ENCODE measurements at regions not wholly inside any gene's neighbourhood (a gene's known extent, or its start where the extent isn't known, plus 50 kb on each side); places are given as distances from the start of the nearest gene placed in this dataset.

- DNase-seq: no peak
- no peak overlapping the region for H3K4me3 ChIP-seq (ENCODE audit: low read depth, low read length)
- H3K36me3 ChIP-seq: no peaks in the 10 kb centered on the region
- H3K27me3 ChIP-seq: no peaks in the 10 kb centered on the region
- H3K4me1 ChIP-seq: no peaks in the 10 kb centered on the region
- TF ChIP-seq CTCF (IDR thresholded peaks at IDR 0.05; ENCODE audit: low read depth, low read length): no peak
- no peaks in the 10 kb centered on the region for H3K9me3 ChIP-seq
Measured at GRCh38 chr14:39853441-39853840, 421.2 kb upstream of the FBXO33 start.

GRCh38 chr14:39851202-39851601 is 419.0 kb upstream of the FBXO33 start:
- H3K36me3 ChIP-seq: no peaks in the 10 kb centered on the region
- no peaks in the 10 kb centered on the region for H3K27me3 ChIP-seq
- no peaks in the 10 kb centered on the region for H3K9me3 ChIP-seq
- no peak overlapping the region for H3K4me3 ChIP-seq (ENCODE audit: low read depth, low read length)
- TF ChIP-seq CTCF (IDR thresholded peaks at IDR 0.05; ENCODE audit: low read depth, low read length): no peak
- DNase-seq: no peak
- no peaks in the 10 kb centered on the region for H3K4me1 ChIP-seq

GRCh38 chr14:39847852-39848251 is 415.6 kb upstream of the FBXO33 start:
- no peak for TF ChIP-seq CTCF (IDR thresholded peaks at IDR 0.05; ENCODE audit: low read depth, low read length)
- Histone ChIP-seq H3K9me3 (no peaks in the 10 kb centered on the region), H3K36me3 (no peaks in the 10 kb centered on the region), H3K4me1 (no peaks in the 10 kb centered on the region), H3K27me3 (no peaks in the 10 kb centered on the region), H3K4me3 (ENCODE audit: low read depth, low read length) (no peak overlapping the region)
- no peak for DNase-seq

GRCh38 chr14:39847194-39847593 is 415.0 kb upstream of the FBXO33 start:
- no peak overlapping the region for H3K4me3 ChIP-seq (ENCODE audit: low read depth, low read length)
- TF ChIP-seq CTCF (IDR thresholded peaks at IDR 0.05; ENCODE audit: low read depth, low read length): no peak
- no peaks in the 10 kb centered on the region for H3K4me1 ChIP-seq
- no peak for DNase-seq
- no peaks in the 10 kb centered on the region for H3K9me3 ChIP-seq
- H3K36me3 ChIP-seq: no peaks in the 10 kb centered on the region
- H3K27me3 ChIP-seq: no peaks in the 10 kb centered on the region

- Histone ChIP-seq H3K4me1 (no peaks in the 10 kb centered on the region), H3K4me3 (ENCODE audit: low read depth, low read length) (no peak overlapping the region), H3K9me3 (no peaks in the 10 kb centered on the region), H3K27me3 (no peaks in the 10 kb centered on the region), H3K36me3 (no peaks in the 10 kb centered on the region)
- no peak for DNase-seq
- no peak for TF ChIP-seq CTCF (IDR thresholded peaks at IDR 0.05; ENCODE audit: low read depth, low read length)
Measured at GRCh38 chr14:39843881-39844280, 411.6 kb upstream of the FBXO33 start.

GRCh38 chr14:39841088-39841487 is 408.9 kb upstream of the FBXO33 start:
- no peak for DNase-seq
- Histone ChIP-seq H3K9me3 (no peaks in the 10 kb centered on the region), H3K27me3 (no peaks in the 10 kb centered on the region), H3K36me3 (no peaks in the 10 kb centered on the region), H3K4me3 (ENCODE audit: low read depth, low read length) (no peak overlapping the region), H3K4me1 (no peaks in the 10 kb centered on the region)
- no peak for TF ChIP-seq CTCF (IDR thresholded peaks at IDR 0.05; ENCODE audit: low read depth, low read length)

Measured in BE2C (cell line).